OCI-LY7 (cell line): ENCODE measurements at regions not wholly inside any gene's neighbourhood (a gene's known extent, or its start where the extent isn't known, plus 50 kb on each side); places are given as distances from the start of the nearest gene placed in this dataset.

Source experiments
- BruUV-seq: library from RNA; stranded (reverse); fragments of 400-500 nt; replicated peaks from 2 replicates; lab custom pipeline; 2021; lab: Mats Ljungman, UMichigan
- CTCF ChIA-PET: fragments of 300-600 bp; sonication (Branson Sonifier 250); formaldehyde crosslinking; loops from one replicate; lab custom pipeline; 2022; ENCODE audit warnings: antibody characterized with exemption; ENCODE audit not compliant: unreplicated experiment; lab: Charles Lee
- POLR2A ChIA-PET: fragments of 300-600 bp; sonication (Branson Sonifier 250); formaldehyde crosslinking; loops from one replicate; lab custom pipeline; 2022; ENCODE audit warnings: antibody characterized with exemption; lab: Charles Lee
- DNase-seq: peaks from one replicate; pipeline ENCODE4 v3.0.0-alpha.2; 2015; ENCODE audit warnings: low spot score
- H2AFZ ChIP-seq: fragments of 200-600 bp; sonication (generic), shearing (Covaris generic); 2 replicates; pipeline ENCODE4 v1.6.1; 2014; ENCODE audit warnings: mild to moderate bottlenecking, antibody characterized with exemption, low read length, moderate library complexity
- H3K27ac ChIP-seq: fragments of 200-600 bp; sonication (generic); 2 replicates; pipeline ENCODE4 v1.5.1; 2014; ENCODE audit warnings: mixed run types, low read depth, mild to moderate bottlenecking, moderate library complexity, low read length, inconsistent platforms; ENCODE audit not compliant: poor library complexity, severe bottlenecking
- H3K36me3 ChIP-seq: fragments of 200-600 bp; sonication (generic); 2 replicates; pipeline ENCODE4 v1.6.1; 2014; ENCODE audit warnings: mild to moderate bottlenecking, antibody characterized with exemption, low read length, moderate library complexity, mixed read lengths; ENCODE audit not compliant: insufficient read depth
- H3K4me1 ChIP-seq: fragments of 200-600 bp; sonication (generic); 2 replicates; pipeline ENCODE4 v1.5.1; 2014; ENCODE audit warnings: mild to moderate bottlenecking, low read length; ENCODE audit not compliant: insufficient read depth, poor library complexity, severe bottlenecking
- H3K4me2 ChIP-seq: fragments of 200-600 bp; sonication (generic); 2 replicates; pipeline ENCODE4 v1.6.1; 2014; ENCODE audit warnings: mild to moderate bottlenecking, low read length
- H3K4me3 ChIP-seq: fragments of 200-600 bp; sonication (generic); 2 replicates; pipeline ENCODE4 v1.5.1; 2014; ENCODE audit warnings: mild to moderate bottlenecking, low read depth, low read length; ENCODE audit not compliant: poor library complexity, severe bottlenecking
- H3K79me2 ChIP-seq: fragments of 200-600 bp; sonication (generic); 2 replicates; pipeline ENCODE4 v1.6.1; 2016; ENCODE audit warnings: low read depth, mild to moderate bottlenecking, low read length, moderate library complexity, mixed read lengths; ENCODE audit not compliant: insufficient read depth
- H3K9me2 ChIP-seq: fragments of 200-600 bp; sonication (generic); 2 replicates; pipeline ENCODE4 v1.6.1; 2016; ENCODE audit warnings: mild to moderate bottlenecking, low read length, mixed read lengths; ENCODE audit not compliant: insufficient read depth
- H3K9me3 ChIP-seq: fragments of 200-600 bp; sonication (generic); 2 replicates; pipeline ENCODE4 v1.6.1; 2014; ENCODE audit warnings: mild to moderate bottlenecking, mixed run types, low read length, mixed read lengths
- H4K20me1 ChIP-seq: fragments of 200-600 bp; sonication (generic); 2 replicates; pipeline ENCODE4 v1.6.1; 2014; ENCODE audit warnings: mild to moderate bottlenecking, antibody characterized with exemption, low read length, moderate library complexity, mixed read lengths; ENCODE audit not compliant: insufficient read depth
- CTCF ChIP-seq: fragments of 200-600 bp; sonication (generic); conservative IDR thresholded peaks from 2 replicates; pipeline ENCODE4 v1.5.1; 2014; ENCODE audit warnings: mild to moderate bottlenecking, antibody characterized with exemption, low read length, moderate library complexity, mixed read lengths
- EZH2phosphoT487 ChIP-seq: fragments of 200-600 bp; sonication (generic); IDR thresholded peaks from 2 replicates; pipeline ENCODE4 v1.6.1; 2018; ENCODE audit warnings: low read depth, borderline replicate concordance, mild to moderate bottlenecking, mixed run types, antibody characterized with exemption, low read length, moderate library complexity, mixed read lengths
- intact Hi-C: fragments of 100-400 bp; cut with micrococcal nuclease; formaldehyde crosslinking; loops from one replicate; pipeline ENCODE4 v1.10.0; 2022; ENCODE audit not compliant: unreplicated experiment

- CTCF ChIA-PET = no interaction called here
- no TSS peak for BruUV-seq
- Histone ChIP-seq H3K4me3 (no peak overlapping the region), H3K9me3 (no peaks in the 10 kb centered on the region), H3K27ac (no peak overlapping the region), H3K9me2 (no peaks in the 10 kb centered on the region), H4K20me1 (no peaks in the 10 kb centered on the region), H3K4me2 (no peak overlapping the region), H2AFZ (no peak overlapping the region), H3K36me3 (no peaks in the 10 kb centered on the region), H3K4me1 (no peaks in the 10 kb centered on the region), H3K79me2 (no peaks in the 10 kb centered on the region)
- no peak for TF ChIP-seq CTCF
- TF ChIP-seq EZH2phosphoT487 = no peak
- no peak for DNase-seq
- intact Hi-C loops = no loop called here
- POLR2A ChIA-PET = no interaction called here
Observed at GRCh38 chr2:236678307-236678975, 108.8 kb downstream of the ACKR3 start.

GRCh38 chr2:236679884-236680860 is 110.5 kb downstream of the ACKR3 start:
- ChIA-PET CTCF (no interaction called here), POLR2A (interaction anchor here (0.7 kb wide), 1 partner anchor 1963 kb away, joined by 3 read pairs; no protein-coding TSS in a partner anchor)
- no peak for TF ChIP-seq CTCF
- TF ChIP-seq EZH2phosphoT487 = no peak
- Histone ChIP-seq H2AFZ (no peak overlapping the region), H3K9me2 (no peaks in the 10 kb centered on the region), H3K79me2 (no peaks in the 10 kb centered on the region), H3K4me1 (no peaks in the 10 kb centered on the region), H4K20me1 (no peaks in the 10 kb centered on the region), H3K9me3 (no peaks in the 10 kb centered on the region), H3K36me3 (no peaks in the 10 kb centered on the region), H3K27ac (no peak overlapping the region), H3K4me3 (no peak overlapping the region), H3K4me2 (no peak overlapping the region)
- no TSS peak for BruUV-seq
- no peak for DNase-seq
- intact Hi-C loops = no loop called here
